Trophoblast cell (in vitro differentiated cells and primary cell): ENCODE measurements at regions not wholly inside any gene's neighbourhood (a gene's known extent, or its start where the extent isn't known, plus 50 kb on each side); places are given as distances from the start of the nearest gene placed in this dataset.
A peak's percentile ranks its signal among the peaks of the same experiment; 100 is the strongest.

Source experiments
- DNase-seq, 2 donors: peaks; one replicate each; pipeline ENCODE4 v3.0.0-alpha.2; 2016
- H2AFZ ChIP-seq: 2 replicates; pipeline ENCODE4 v1.6.1; 2013; ENCODE audit warnings: low read length, moderate library complexity, mild to moderate bottlenecking; ENCODE audit not compliant: insufficient read depth, poor library complexity
- H2AK5ac ChIP-seq: 2 replicates; pipeline ENCODE4 v1.6.1; 2013; ENCODE audit warnings: mild to moderate bottlenecking, low read length
- H2BK120ac ChIP-seq: 2 replicates; pipeline ENCODE4 v1.6.1; 2013; ENCODE audit warnings: low read length, mild to moderate bottlenecking, moderate library complexity; ENCODE audit not compliant: insufficient read depth, poor library complexity
- H2BK12ac ChIP-seq: 2 replicates; pipeline ENCODE4 v1.6.1; 2013; ENCODE audit warnings: mild to moderate bottlenecking, low read length, moderate library complexity
- H2BK5ac ChIP-seq: 2 replicates; pipeline ENCODE4 v1.6.1; 2013; ENCODE audit warnings: low read length, low read depth, moderate library complexity, mild to moderate bottlenecking; ENCODE audit not compliant: poor library complexity
- H3K14ac ChIP-seq: 2 replicates; pipeline ENCODE4 v1.6.1; 2013; ENCODE audit warnings: mild to moderate bottlenecking, low read length
- H3K18ac ChIP-seq: 2 replicates; pipeline ENCODE4 v1.6.1; 2013; ENCODE audit warnings: mild to moderate bottlenecking, low read length
- H3K23ac ChIP-seq: 2 replicates; pipeline ENCODE4 v1.6.1; 2013; ENCODE audit warnings: low read length
- H3K27ac ChIP-seq: 2 replicates; pipeline ENCODE4 v1.5.1; 2013; ENCODE audit warnings: low read depth, mild to moderate bottlenecking, inconsistent platforms, low read length, moderate library complexity
- H3K27me3 ChIP-seq: 2 replicates; pipeline ENCODE4 v1.6.1; 2013; ENCODE audit warnings: inconsistent platforms, mild to moderate bottlenecking, low read length, moderate library complexity; ENCODE audit not compliant: insufficient read depth
- H3K36me3 ChIP-seq, 2 experiments: 1 replicate in 1 of 2; 2 replicates in 1 of 2; pipeline ENCODE4 v1.6.1; 2013; ENCODE audit warnings: low read length in 2 of 2, mild to moderate bottlenecking in 2 of 2, moderate library complexity in 1 of 2; ENCODE audit not compliant: insufficient read depth in 2 of 2, control insufficient read depth in 1 of 2
- H3K4ac ChIP-seq: 2 replicates; pipeline ENCODE4 v1.6.1; 2013; ENCODE audit warnings: low read depth, mild to moderate bottlenecking, low read length, moderate library complexity
- H3K4me1 ChIP-seq, 2 experiments: 1 replicate in 1 of 2; 2 replicates in 1 of 2; pipeline ENCODE4 v1.6.1; 2013; ENCODE audit warnings: low read length in 2 of 2, mild to moderate bottlenecking in 2 of 2, moderate library complexity in 1 of 2; ENCODE audit not compliant: insufficient read depth in 2 of 2, control insufficient read depth in 1 of 2
- H3K4me2 ChIP-seq: 2 replicates; pipeline ENCODE4 v1.6.1; 2013; ENCODE audit warnings: inconsistent platforms, mild to moderate bottlenecking, low read length, moderate library complexity
- H3K4me3 ChIP-seq: 2 replicates; pipeline ENCODE4 v1.5.1; 2013; ENCODE audit warnings: mild to moderate bottlenecking, low read depth, low read length, inconsistent platforms
- H3K79me1 ChIP-seq: one replicate; pipeline ENCODE4 v1.6.1; 2013; ENCODE audit warnings: low read length
- H3K79me2 ChIP-seq: 2 replicates; pipeline ENCODE4 v1.6.1; 2013; ENCODE audit warnings: low read length, mild to moderate bottlenecking; ENCODE audit not compliant: control insufficient read depth, insufficient read depth, poor library complexity
- H3K9ac ChIP-seq: 2 replicates; pipeline ENCODE4 v1.6.1; 2013; ENCODE audit warnings: mild to moderate bottlenecking, low read length
- H3K9me3 ChIP-seq: 2 replicates; pipeline ENCODE4 v1.6.1; 2013; ENCODE audit warnings: low read depth, mild to moderate bottlenecking, control low read depth, inconsistent platforms, low read length; ENCODE audit not compliant: insufficient read depth
- H4K12ac ChIP-seq: 2 replicates; pipeline ENCODE4 v1.6.1; 2013; ENCODE audit warnings: low read depth, mild to moderate bottlenecking, low read length, moderate library complexity
- H4K8ac ChIP-seq: 2 replicates; pipeline ENCODE4 v1.6.1; 2013; ENCODE audit warnings: low read depth, mild to moderate bottlenecking, low read length, moderate library complexity
- H4K91ac ChIP-seq: one replicate; pipeline ENCODE4 v1.6.1; 2013; ENCODE audit warnings: low read depth, mild to moderate bottlenecking, low read length, moderate library complexity
- WGBS: extraction: QIAGEN DNeasy Blood & Tissue Kit; methylation state at CpG from one replicate; pipeline ENCODE4 v1.1.7; 2013; ENCODE audit warnings: missing lambda C conversion rate; ENCODE audit not compliant: insufficient read length, insufficient coverage; ENCODE audit errors: extremely low coverage; 5-methylcytosine and 5-hydroxymethylcytosine counted together

- no peak overlapping the region for H3K18ac ChIP-seq
- no peak overlapping the region for H3K9ac ChIP-seq
- H3K9me3 ChIP-seq = peaks cover 37% of the 10 kb centered on the region
- no peak overlapping the region for H4K12ac ChIP-seq
- no peak for DNase-seq
- no peaks in the 10 kb centered on the region for H3K79me1 ChIP-seq
- H2AK5ac ChIP-seq = no peak overlapping the region
- H2AFZ ChIP-seq = no peak overlapping the region
- H3K4me2 ChIP-seq = no peak overlapping the region
- peaks cover 0 to 1% of the 10 kb centered on the region in 2 experiments for H3K36me3 ChIP-seq
- H3K79me2 ChIP-seq = no peaks in the 10 kb centered on the region
- no peak overlapping the region for H2BK12ac ChIP-seq
- no peak overlapping the region for H3K27ac ChIP-seq
- no CpG with 5 or more reads among the region's 4 CpGs for WGBS
- H2BK5ac ChIP-seq = no peak overlapping the region
- H3K14ac ChIP-seq = no peak overlapping the region
- no peak overlapping the region for H3K4me3 ChIP-seq
- no peak overlapping the region for H4K91ac ChIP-seq
- H3K23ac ChIP-seq = no peak overlapping the region
- no peaks in the 10 kb centered on the region for H3K4me1 ChIP-seq
- no peak overlapping the region for H3K4ac ChIP-seq
- no peak overlapping the region for H4K8ac ChIP-seq
- H3K27me3 ChIP-seq = no peaks in the 10 kb centered on the region
- no peak overlapping the region for H2BK120ac ChIP-seq
These were observed 144.8 kb downstream of the ZNF248 start for GRCh38 chr10:37712489-37713131.

GRCh38 chr10:37711617-37712488 lies 145.6 kb downstream of the ZNF248 start:
- Histone ChIP-seq H2BK12ac (no peak overlapping the region), H4K12ac (no peak overlapping the region), H3K4ac (no peak overlapping the region), H3K9me3 (peaks cover 37% of the 10 kb centered on the region), H3K27ac (no peak overlapping the region), H3K4me2 (no peak overlapping the region), H3K36me3 (peaks cover 0 to 1% of the 10 kb centered on the region in 2 experiments), H3K18ac (no peak overlapping the region), H2BK5ac (no peak overlapping the region), H3K4me3 (no peak overlapping the region), H3K27me3 (no peaks in the 10 kb centered on the region), H2AK5ac (no peak overlapping the region), H3K14ac (no peak overlapping the region), H2BK120ac (no peak overlapping the region), H3K79me2 (no peaks in the 10 kb centered on the region), H4K8ac (no peak overlapping the region), H3K79me1 (no peaks in the 10 kb centered on the region), H2AFZ (no peak overlapping the region), H3K9ac (no peak overlapping the region), H3K23ac (no peak overlapping the region), H4K91ac (no peak overlapping the region), H3K4me1 (no peaks in the 10 kb centered on the region)
- no peak for DNase-seq
- no CpG with 5 or more reads among the region's 13 CpGs for WGBS

GRCh38 chr10:37710831-37711616 lies 146.4 kb downstream of the ZNF248 start:
- Histone ChIP-seq H3K9ac (no peak overlapping the region), H2AFZ (no peak overlapping the region), H3K79me1 (no peaks in the 10 kb centered on the region), H3K4me1 (no peaks in the 10 kb centered on the region), H3K14ac (no peak overlapping the region), H2BK5ac (no peak overlapping the region), H2AK5ac (no peak overlapping the region), H2BK12ac (no peak overlapping the region), H3K79me2 (no peaks in the 10 kb centered on the region), H2BK120ac (no peak overlapping the region), H4K8ac (no peak overlapping the region), H4K91ac (no peak overlapping the region), H3K4me2 (no peak overlapping the region), H3K4me3 (peak overlapping the region; percentile 45), H3K18ac (no peak overlapping the region), H3K23ac (no peak overlapping the region), H3K27me3 (no peaks in the 10 kb centered on the region), H3K4ac (no peak overlapping the region), H3K9me3 (peaks cover 37% of the 10 kb centered on the region), H3K27ac (no peak overlapping the region), H4K12ac (no peak overlapping the region), H3K36me3 (no peaks in the 10 kb centered on the region)
- peak in 1 of 2 donors; percentile 26 for DNase-seq
- no CpG with 5 or more reads among the region's 7 CpGs for WGBS

- no peak overlapping the region for H3K18ac ChIP-seq
- H4K12ac ChIP-seq = no peak overlapping the region
- no peak overlapping the region for H4K8ac ChIP-seq
- H3K27ac ChIP-seq = no peak overlapping the region
- no peaks in the 10 kb centered on the region for H3K79me1 ChIP-seq
- no peak overlapping the region for H2AFZ ChIP-seq
- no CpG with 5 or more reads among the region's 2 CpGs for WGBS
- no peak overlapping the region for H3K4me3 ChIP-seq
- no peaks in the 10 kb centered on the region for H3K4me1 ChIP-seq
- H3K79me2 ChIP-seq = no peaks in the 10 kb centered on the region
- H3K9ac ChIP-seq = no peak overlapping the region
- H2BK5ac ChIP-seq = no peak overlapping the region
- no peak overlapping the region for H3K4ac ChIP-seq
- no peaks in the 10 kb centered on the region for H3K27me3 ChIP-seq
- DNase-seq = no peak
- H2BK12ac ChIP-seq = no peak overlapping the region
- no peak overlapping the region for H3K23ac ChIP-seq
- no peak overlapping the region for H2BK120ac ChIP-seq
- H4K91ac ChIP-seq = no peak overlapping the region
- H3K14ac ChIP-seq = no peak overlapping the region
- peaks cover 59% of the 10 kb centered on the region for H3K9me3 ChIP-seq
- H3K4me2 ChIP-seq = no peak overlapping the region
- H3K36me3 ChIP-seq = no peaks in the 10 kb centered on the region
- H2AK5ac ChIP-seq = no peak overlapping the region
These were observed 149.4 kb downstream of the ZNF248 start for GRCh38 chr10:37707829-37708578.
